ENCODE measurements at regions not wholly inside any gene's neighbourhood (a gene's known extent, or its start where the extent isn't known, plus 50 kb on each side); places are given as distances from the start of the nearest gene placed in this dataset.

DNA sequence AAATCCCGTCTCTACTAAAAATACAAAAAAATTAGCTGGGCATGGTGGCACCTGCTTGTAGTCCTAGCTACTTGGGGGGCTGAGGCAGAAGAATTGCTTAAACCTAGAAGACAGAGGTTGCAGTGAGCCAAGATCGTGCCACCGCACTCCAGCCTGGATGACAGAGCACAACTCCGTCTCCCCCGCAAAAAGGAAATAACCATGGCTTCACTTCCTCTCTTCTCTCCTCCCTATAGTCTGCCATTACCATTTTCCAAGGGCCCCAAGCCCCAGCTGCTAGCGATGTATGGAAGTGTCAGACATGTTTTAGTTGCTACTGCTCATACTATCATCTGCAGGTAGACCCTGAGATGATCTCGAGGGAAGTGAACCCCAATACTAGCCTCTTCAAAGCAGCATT lies 177.3 kb upstream of the FAM9B start:
- TF ChIP-seq, protein P1, sequence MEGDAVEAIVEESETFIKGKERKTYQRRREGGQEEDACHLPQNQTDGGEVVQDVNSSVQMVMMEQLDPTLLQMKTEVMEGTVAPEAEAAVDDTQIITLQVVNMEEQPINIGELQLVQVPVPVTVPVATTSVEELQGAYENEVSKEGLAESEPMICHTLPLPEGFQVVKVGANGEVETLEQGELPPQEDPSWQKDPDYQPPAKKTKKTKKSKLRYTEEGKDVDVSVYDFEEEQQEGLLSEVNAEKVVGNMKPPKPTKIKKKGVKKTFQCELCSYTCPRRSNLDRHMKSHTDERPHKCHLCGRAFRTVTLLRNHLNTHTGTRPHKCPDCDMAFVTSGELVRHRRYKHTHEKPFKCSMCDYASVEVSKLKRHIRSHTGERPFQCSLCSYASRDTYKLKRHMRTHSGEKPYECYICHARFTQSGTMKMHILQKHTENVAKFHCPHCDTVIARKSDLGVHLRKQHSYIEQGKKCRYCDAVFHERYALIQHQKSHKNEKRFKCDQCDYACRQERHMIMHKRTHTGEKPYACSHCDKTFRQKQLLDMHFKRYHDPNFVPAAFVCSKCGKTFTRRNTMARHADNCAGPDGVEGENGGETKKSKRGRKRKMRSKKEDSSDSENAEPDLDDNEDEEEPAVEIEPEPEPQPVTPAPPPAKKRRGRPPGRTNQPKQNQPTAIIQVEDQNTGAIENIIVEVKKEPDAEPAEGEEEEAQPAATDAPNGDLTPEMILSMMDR (IDR thresholded peaks at IDR 0.05; ENCODE audit: extremely low read depth, low read depth, low read length), result no peak
- Histone ChIP-seq H3K4me3 (ENCODE audit: insufficient read depth, low read length) (no peak overlapping the region), H4K20me1 (ENCODE audit: insufficient read depth, low read length) (no peaks in the 10 kb centered on the region), H3K27me3 (ENCODE audit: insufficient read depth, low read length) (no peaks in the 10 kb centered on the region), H3K79me2 (ENCODE audit: insufficient read depth, low read length) (no peaks in the 10 kb centered on the region), H3K9me3 (ENCODE audit: low read depth, low read length) (peaks cover 2% of the 10 kb centered on the region), H3K27ac (ENCODE audit: low read depth, low read length) (no peak overlapping the region), H3K4me1 (ENCODE audit: insufficient read depth, low read length) (no peaks in the 10 kb centered on the region), H3K4me2 (ENCODE audit: insufficient read depth, low read length) (no peak overlapping the region), H2AFZ (ENCODE audit: low read length) (no peak overlapping the region), H3K36me3 (ENCODE audit: insufficient read depth, low read length) (no peaks in the 10 kb centered on the region)
- DNase-seq (ENCODE audit: insufficient read length, low spot score, missing footprints), result no peak

DNA sequence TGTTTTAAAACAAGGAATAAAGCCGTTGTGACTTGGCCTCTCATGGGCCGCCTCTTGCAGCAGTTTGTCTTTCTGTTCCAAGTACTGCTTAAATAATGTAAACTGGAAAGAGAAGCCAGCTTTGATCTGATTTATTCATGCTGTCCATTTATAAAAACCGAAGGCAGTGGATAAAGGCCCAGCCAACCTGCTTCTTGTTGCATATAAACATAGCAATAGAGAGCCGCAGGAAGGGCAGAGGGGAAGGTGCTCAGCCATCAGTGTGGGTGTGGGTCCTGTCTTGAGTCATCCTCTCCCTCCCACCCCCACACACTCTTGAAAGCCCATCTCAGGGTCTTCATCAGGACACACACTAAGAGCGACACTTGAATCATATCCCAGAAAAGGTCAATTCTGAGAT lies 187.9 kb upstream of the FAM9B start:
- DNase-seq (ENCODE audit: insufficient read length, low spot score, missing footprints), result no peak
- no peaks in the 10 kb centered on the region for H3K27me3 ChIP-seq (ENCODE audit: insufficient read depth, low read length)

DNA sequence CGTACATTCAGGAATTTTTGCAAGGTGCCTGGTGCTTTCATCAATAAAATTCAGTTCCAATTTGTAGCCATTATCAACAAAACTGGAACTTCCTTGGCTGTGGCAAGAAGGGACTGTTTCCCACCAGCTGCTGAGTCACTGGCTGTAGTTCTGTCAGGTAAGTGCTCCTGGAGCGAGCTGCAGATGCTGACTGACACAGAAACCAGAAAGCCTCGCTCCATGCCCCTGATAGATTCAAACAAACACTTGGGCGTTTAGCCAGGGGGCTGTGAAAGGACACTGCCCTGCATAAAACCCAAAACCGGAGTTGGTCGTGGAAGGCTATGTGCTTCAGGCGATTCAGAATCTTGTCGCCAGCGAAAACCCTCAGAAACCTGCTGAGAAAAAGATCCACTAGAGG lies 188.4 kb upstream of the FAM9B start:
- Histone ChIP-seq H3K27me3 (ENCODE audit: insufficient read depth, low read length) (no peaks in the 10 kb centered on the region), H3K4me3 (ENCODE audit: insufficient read depth, low read length) (no peak overlapping the region), H3K9me3 (ENCODE audit: low read depth, low read length) (no peaks in the 10 kb centered on the region), H2AFZ (ENCODE audit: low read length) (no peak overlapping the region), H3K4me2 (ENCODE audit: insufficient read depth, low read length) (no peak overlapping the region), H3K79me2 (ENCODE audit: insufficient read depth, low read length) (no peaks in the 10 kb centered on the region), H3K36me3 (ENCODE audit: insufficient read depth, low read length) (no peaks in the 10 kb centered on the region), H3K4me1 (ENCODE audit: insufficient read depth, low read length) (no peaks in the 10 kb centered on the region), H4K20me1 (ENCODE audit: insufficient read depth, low read length) (no peaks in the 10 kb centered on the region), H3K27ac (ENCODE audit: low read depth, low read length) (no peak overlapping the region)
- DNase-seq (ENCODE audit: insufficient read length, low spot score, missing footprints), result no peak
- TF ChIP-seq, protein P1 (IDR thresholded peaks at IDR 0.05; ENCODE audit: extremely low read depth, low read depth, low read length), result no peak

More for the DNA sequence above, 187.9 kb upstream of the FAM9B start:
- H2AFZ ChIP-seq (ENCODE audit: low read length), result no peak overlapping the region
- H3K4me1 ChIP-seq (ENCODE audit: insufficient read depth, low read length), result no peaks in the 10 kb centered on the region
- no peak overlapping the region for H3K4me3 ChIP-seq (ENCODE audit: insufficient read depth, low read length)
- H3K27ac ChIP-seq (ENCODE audit: low read depth, low read length), result no peak overlapping the region
- TF ChIP-seq, protein P1 (IDR thresholded peaks at IDR 0.05; ENCODE audit: extremely low read depth, low read depth, low read length), result no peak
- H3K79me2 ChIP-seq (ENCODE audit: insufficient read depth, low read length), result no peaks in the 10 kb centered on the region
- H4K20me1 ChIP-seq (ENCODE audit: insufficient read depth, low read length), result no peaks in the 10 kb centered on the region
- no peaks in the 10 kb centered on the region for H3K36me3 ChIP-seq (ENCODE audit: insufficient read depth, low read length)
- no peaks in the 10 kb centered on the region for H3K9me3 ChIP-seq (ENCODE audit: low read depth, low read length)
- H3K4me2 ChIP-seq (ENCODE audit: insufficient read depth, low read length), result no peak overlapping the region

DNA sequence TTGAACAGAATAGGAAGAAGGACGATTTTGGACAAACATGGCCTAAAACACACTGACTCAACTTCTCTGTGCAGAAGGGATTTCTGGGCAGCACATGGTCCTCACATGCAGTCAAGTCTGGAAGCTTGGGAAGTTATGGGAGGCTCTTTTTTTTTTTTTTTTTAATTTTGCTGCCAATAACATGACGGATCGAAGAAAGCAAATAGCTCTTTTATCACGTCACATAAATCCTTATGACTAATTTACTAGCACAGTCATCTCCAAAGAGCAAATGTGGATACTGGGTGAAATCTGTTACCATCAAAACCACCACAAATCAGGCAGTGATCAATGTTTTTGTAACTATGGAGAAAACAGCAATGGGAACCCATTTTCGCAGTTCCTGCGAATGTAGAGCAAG lies 193.3 kb upstream of the FAM9B start:
- no peak for DNase-seq (ENCODE audit: insufficient read length, low spot score, missing footprints)

More for the DNA sequence above, 193.3 kb upstream of the FAM9B start:
- Histone ChIP-seq H3K4me3 (ENCODE audit: insufficient read depth, low read length) (no peak overlapping the region), H4K20me1 (ENCODE audit: insufficient read depth, low read length) (no peaks in the 10 kb centered on the region), H3K27ac (ENCODE audit: low read depth, low read length) (no peak overlapping the region), H3K27me3 (ENCODE audit: insufficient read depth, low read length) (no peaks in the 10 kb centered on the region), H3K4me2 (ENCODE audit: insufficient read depth, low read length) (no peak overlapping the region), H3K4me1 (ENCODE audit: insufficient read depth, low read length) (no peaks in the 10 kb centered on the region), H3K79me2 (ENCODE audit: insufficient read depth, low read length) (no peaks in the 10 kb centered on the region), H3K9me3 (ENCODE audit: low read depth, low read length) (no peaks in the 10 kb centered on the region), H2AFZ (ENCODE audit: low read length) (no peak overlapping the region), H3K36me3 (ENCODE audit: insufficient read depth, low read length) (no peaks in the 10 kb centered on the region)
- TF ChIP-seq, protein P1 (IDR thresholded peaks at IDR 0.05; ENCODE audit: extremely low read depth, low read depth, low read length), result no peak
